ENCODE measurements at regions not wholly inside any gene's neighbourhood (a gene's known extent, or its start where the extent isn't known, plus 50 kb on each side); places are given as distances from the start of the nearest gene placed in this dataset.
"Not testable (repeated sequence)": the region's sequence is repeated elsewhere in the genome, so short reads cannot be mapped to it uniquely, and the experiment has no call there.

DNA sequence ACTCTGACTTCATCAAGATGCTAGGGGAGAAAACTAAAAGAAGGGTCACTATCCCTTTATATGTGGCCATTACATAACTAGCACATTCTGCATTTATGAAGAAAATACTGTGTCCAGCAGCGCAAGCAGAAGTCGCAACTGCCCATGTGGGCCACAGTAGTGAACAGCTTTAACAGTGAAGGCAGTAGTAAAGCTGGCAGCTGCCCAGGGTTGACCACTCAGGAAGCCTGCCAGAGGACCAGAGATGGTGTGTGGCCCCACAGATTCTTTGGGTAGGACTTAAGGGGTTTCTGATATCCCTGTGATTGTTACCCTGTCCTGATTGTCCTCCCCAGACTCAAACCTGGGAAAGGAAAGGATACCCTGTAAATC is 88.3 kb upstream of the NT5E start:
- no peak for TF ChIP-seq EZH2phosphoT487 (IDR thresholded peaks at IDR 0.05; ENCODE audit: borderline replicate concordance, low read length)
- TF ChIP-seq, protein P1, sequence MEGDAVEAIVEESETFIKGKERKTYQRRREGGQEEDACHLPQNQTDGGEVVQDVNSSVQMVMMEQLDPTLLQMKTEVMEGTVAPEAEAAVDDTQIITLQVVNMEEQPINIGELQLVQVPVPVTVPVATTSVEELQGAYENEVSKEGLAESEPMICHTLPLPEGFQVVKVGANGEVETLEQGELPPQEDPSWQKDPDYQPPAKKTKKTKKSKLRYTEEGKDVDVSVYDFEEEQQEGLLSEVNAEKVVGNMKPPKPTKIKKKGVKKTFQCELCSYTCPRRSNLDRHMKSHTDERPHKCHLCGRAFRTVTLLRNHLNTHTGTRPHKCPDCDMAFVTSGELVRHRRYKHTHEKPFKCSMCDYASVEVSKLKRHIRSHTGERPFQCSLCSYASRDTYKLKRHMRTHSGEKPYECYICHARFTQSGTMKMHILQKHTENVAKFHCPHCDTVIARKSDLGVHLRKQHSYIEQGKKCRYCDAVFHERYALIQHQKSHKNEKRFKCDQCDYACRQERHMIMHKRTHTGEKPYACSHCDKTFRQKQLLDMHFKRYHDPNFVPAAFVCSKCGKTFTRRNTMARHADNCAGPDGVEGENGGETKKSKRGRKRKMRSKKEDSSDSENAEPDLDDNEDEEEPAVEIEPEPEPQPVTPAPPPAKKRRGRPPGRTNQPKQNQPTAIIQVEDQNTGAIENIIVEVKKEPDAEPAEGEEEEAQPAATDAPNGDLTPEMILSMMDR (IDR thresholded peaks at IDR 0.05; ENCODE audit: low read depth, low read length, poor library complexity, severe bottlenecking): no peak
- H3K9me3 ChIP-seq (ENCODE audit: control insufficient read depth, insufficient read depth, low read length): no peaks in the 10 kb centered on the region
- no peaks in the 10 kb centered on the region for H3K4me1 ChIP-seq (ENCODE audit: control insufficient read depth, low read length)
- no peaks in the 10 kb centered on the region for H3K36me3 ChIP-seq (ENCODE audit: control insufficient read depth, low read length)
- H3K27me3 ChIP-seq (ENCODE audit: control insufficient read depth, low read length): no peaks in the 10 kb centered on the region; the same call in 1 of the 2 replicates
- H3K27ac ChIP-seq (ENCODE audit: low read depth, low read length): no peak overlapping the region
- H3K79me2 ChIP-seq (ENCODE audit: control insufficient read depth, low read length): no peaks in the 10 kb centered on the region
- H3K9me2 ChIP-seq (replicated peaks; ENCODE audit: control insufficient read depth, low read length): no peaks in the 10 kb centered on the region
- no peak overlapping the region for H3K4me3 ChIP-seq (ENCODE audit: low read length)
- H4K20me1 ChIP-seq (ENCODE audit: control insufficient read depth, insufficient read depth, low read depth, low read length): no peaks in the 10 kb centered on the region
- H3F3A ChIP-seq (ENCODE audit: control insufficient read depth, insufficient read depth): no peaks in the 10 kb centered on the region
- no peak overlapping the region for H3K4me2 ChIP-seq (ENCODE audit: low read length)

DNA sequence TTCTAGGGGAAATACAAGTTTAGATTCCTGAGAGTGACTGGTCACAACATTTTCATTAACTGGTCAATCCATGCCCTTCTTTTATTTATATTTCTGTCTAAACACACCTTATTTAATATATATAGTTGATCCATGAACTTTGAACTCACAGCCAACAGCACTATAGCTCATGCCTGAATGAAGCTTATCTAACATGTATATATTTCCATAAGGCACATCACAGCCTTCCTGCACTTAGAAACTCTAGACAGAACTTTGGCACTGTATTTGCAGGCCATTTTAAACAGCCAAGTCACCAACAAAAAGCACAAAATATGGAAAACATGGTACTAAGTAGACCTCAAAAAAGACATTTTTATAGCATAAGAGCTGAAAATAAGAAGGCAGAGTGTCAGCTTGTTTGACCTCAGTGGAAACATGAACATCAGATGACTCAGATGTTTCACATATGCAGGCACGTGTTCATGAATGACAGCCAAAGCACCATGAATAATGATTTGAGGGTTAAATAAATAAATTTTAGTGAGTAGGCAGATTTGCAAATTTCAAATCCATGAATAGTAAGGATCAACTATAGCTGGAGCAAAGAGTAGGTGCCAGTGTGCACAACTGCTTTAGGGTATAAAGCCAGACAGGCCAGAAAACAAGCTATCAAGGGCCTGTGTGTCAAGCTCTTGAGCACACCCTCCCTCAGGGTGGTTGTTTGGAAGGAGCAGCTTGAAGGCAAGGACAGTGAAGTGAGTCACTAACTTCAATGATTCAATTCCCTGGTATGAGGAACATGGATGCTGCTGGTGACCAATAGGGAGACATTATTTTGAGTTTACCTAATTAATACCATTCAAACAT is 88.9 kb upstream of the NT5E start:
- Histone ChIP-seq H3K9me3 (ENCODE audit: control insufficient read depth, insufficient read depth, low read length) (no peaks in the 10 kb centered on the region), H3F3A (ENCODE audit: control insufficient read depth, insufficient read depth) (no peaks in the 10 kb centered on the region), H3K27me3 (ENCODE audit: control insufficient read depth, low read length) (no peaks in the 10 kb centered on the region; the same call in 1 of the 2 replicates), H3K27ac (ENCODE audit: low read depth, low read length) (no peak overlapping the region), H3K36me3 (ENCODE audit: control insufficient read depth, low read length) (no peaks in the 10 kb centered on the region), H3K4me3 (ENCODE audit: low read length) (no peak overlapping the region), H3K4me2 (ENCODE audit: low read length) (no peak overlapping the region), H3K4me1 (ENCODE audit: control insufficient read depth, low read length) (no peaks in the 10 kb centered on the region), H3K79me2 (ENCODE audit: control insufficient read depth, low read length) (no peaks in the 10 kb centered on the region), H3K9me2 (replicated peaks; ENCODE audit: control insufficient read depth, low read length) (no peaks in the 10 kb centered on the region), H4K20me1 (ENCODE audit: control insufficient read depth, insufficient read depth, low read depth, low read length) (no peaks in the 10 kb centered on the region)
- no peak for TF ChIP-seq EZH2phosphoT487 (IDR thresholded peaks at IDR 0.05; ENCODE audit: borderline replicate concordance, low read length)
- TF ChIP-seq, protein P1 (IDR thresholded peaks at IDR 0.05; ENCODE audit: low read depth, low read length, poor library complexity, severe bottlenecking): no peak

DNA sequence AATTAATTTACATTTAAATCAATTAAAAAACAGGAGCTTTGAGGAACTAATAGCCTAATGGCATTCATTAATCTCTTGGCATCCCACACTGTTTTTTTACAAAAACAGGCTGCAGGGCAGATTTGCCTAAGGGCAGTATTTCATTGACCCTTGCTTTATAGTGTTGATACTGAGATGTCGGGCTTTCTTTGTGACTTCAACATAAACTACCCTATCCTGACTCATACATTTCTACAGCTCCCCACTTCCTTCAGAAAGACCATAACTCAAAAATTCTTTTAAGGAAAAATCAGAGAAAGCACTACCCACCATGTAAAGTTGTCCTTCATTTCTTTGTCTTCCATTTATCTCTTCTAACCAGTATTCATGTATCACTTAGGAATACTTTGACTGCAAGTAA is 92.2 kb upstream of the NT5E start:
- H3F3A ChIP-seq (ENCODE audit: control insufficient read depth, insufficient read depth): no peaks in the 10 kb centered on the region
- H3K27ac ChIP-seq (ENCODE audit: low read depth, low read length): no peak overlapping the region
- no peaks in the 10 kb centered on the region for H4K20me1 ChIP-seq (ENCODE audit: control insufficient read depth, insufficient read depth, low read depth, low read length)
- H3K36me3 ChIP-seq (ENCODE audit: control insufficient read depth, low read length): no peaks in the 10 kb centered on the region
- H3K4me1 ChIP-seq (ENCODE audit: control insufficient read depth, low read length): no peaks in the 10 kb centered on the region
- no peak overlapping the region for H3K4me2 ChIP-seq (ENCODE audit: low read length)
- TF ChIP-seq, protein P1 (IDR thresholded peaks at IDR 0.05; ENCODE audit: low read depth, low read length, poor library complexity, severe bottlenecking): no peak
- no peak for TF ChIP-seq EZH2phosphoT487 (IDR thresholded peaks at IDR 0.05; ENCODE audit: borderline replicate concordance, low read length)
- H3K9me3 ChIP-seq (ENCODE audit: control insufficient read depth, insufficient read depth, low read length): no peaks in the 10 kb centered on the region
- no peaks in the 10 kb centered on the region for H3K79me2 ChIP-seq (ENCODE audit: control insufficient read depth, low read length)
- H3K9me2 ChIP-seq (replicated peaks; ENCODE audit: control insufficient read depth, low read length): no peaks in the 10 kb centered on the region
- no peaks in the 10 kb centered on the region; the same call in 1 of the 2 replicates for H3K27me3 ChIP-seq (ENCODE audit: control insufficient read depth, low read length)
- H3K4me3 ChIP-seq (ENCODE audit: low read length): no peak overlapping the region

DNA sequence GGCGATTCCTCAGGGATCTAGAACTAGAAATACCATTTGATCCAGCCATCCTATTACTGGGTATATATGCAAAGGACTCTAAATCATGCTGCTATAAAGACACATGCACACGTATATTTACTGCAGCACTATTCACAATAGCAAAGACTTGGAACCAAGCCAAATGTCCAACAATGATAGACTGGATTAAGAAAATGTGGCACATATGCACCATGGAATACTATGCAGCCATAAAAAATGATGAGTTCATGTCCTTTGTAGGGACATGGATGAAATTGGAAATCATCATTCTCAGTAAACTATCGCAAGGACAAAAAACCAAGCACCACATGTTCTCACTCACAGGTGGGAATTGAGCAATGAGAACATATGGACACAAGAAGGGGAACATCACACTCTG is 93.1 kb upstream of the NT5E start:
- H3K9me2 ChIP-seq (replicated peaks; ENCODE audit: control insufficient read depth, low read length); H3K36me3 ChIP-seq (ENCODE audit: control insufficient read depth, low read length); H3K4me2 ChIP-seq (ENCODE audit: low read length); H4K20me1 ChIP-seq (ENCODE audit: control insufficient read depth, insufficient read depth, low read depth, low read length); H3K27ac ChIP-seq (ENCODE audit: low read depth, low read length); H3K27me3 ChIP-seq (ENCODE audit: control insufficient read depth, low read length); H3K4me1 ChIP-seq (ENCODE audit: control insufficient read depth, low read length); H3F3A ChIP-seq (ENCODE audit: control insufficient read depth, insufficient read depth); H3K4me3 ChIP-seq (ENCODE audit: low read length); H3K9me3 ChIP-seq (ENCODE audit: control insufficient read depth, insufficient read depth, low read length); H3K79me2 ChIP-seq (ENCODE audit: control insufficient read depth, low read length): not testable (repeated sequence)

All from DOHH2 (cell line).